HG03565 (cell line): ENCODE measurements at regions not wholly inside any gene's neighbourhood (a gene's known extent, or its start where the extent isn't known, plus 50 kb on each side); places are given as distances from the start of the nearest gene placed in this dataset.

Experiments
- ATAC-seq: cut with Tn5 transposase; IDR thresholded peaks from one replicate; pipeline ENCODE4 v1.9.1; 2021; ENCODE audit warnings: mild to moderate bottlenecking, moderate library complexity; ENCODE audit not compliant: unreplicated experiment

GRCh38 chr3:36248374-36248773, 131.9 kb upstream of the STAC start:
- no peak for ATAC-seq

GRCh38 chr3:36250191-36250590, 130.1 kb upstream of the STAC start:
- no peak for ATAC-seq

GRCh38 chr3:36257158-36257852, 123.0 kb upstream of the STAC start:
- no peak for ATAC-seq

DNA sequence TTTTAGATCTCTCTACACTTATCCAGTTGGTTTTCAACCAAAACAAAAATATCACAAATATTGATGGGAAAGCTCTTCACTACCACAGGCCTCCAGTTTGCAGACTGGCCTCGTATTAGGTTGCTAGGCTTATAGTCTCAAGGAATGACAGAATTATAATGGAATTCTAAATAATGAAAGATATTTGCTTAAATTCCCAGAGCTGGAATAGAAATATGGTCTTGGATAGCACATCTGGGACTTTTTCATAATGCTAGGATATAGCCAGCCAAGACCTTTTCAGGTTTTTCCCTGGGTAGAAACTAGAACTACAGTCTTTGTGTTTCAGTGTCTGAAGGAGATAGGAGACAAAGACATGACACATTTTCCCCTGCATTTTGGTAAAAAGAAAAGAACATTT, 121.9 kb upstream of the STAC start:
- no peak for ATAC-seq

GRCh38 chr3:36259580-36259979, 120.7 kb upstream of the STAC start:
- ATAC-seq = no peak

DNA sequence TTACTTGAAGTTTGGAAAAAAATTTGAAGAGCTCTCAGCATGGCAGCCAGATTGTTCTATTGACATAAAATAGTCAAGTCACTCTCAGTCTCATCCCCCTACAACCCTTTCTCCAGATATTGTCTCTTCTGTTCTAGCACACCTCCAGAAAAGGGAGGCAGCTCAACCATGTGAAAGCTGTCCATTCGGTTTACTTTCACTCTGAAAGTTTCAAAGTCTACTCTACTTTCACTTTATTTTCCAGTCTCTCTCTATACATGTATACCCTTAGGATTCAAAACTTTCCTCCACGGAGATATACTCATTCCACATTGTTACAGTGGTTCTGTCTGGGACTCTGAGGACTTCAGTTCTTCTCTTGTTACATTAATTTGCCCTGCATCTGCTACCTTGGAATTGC, 111.0 kb upstream of the STAC start:
- ATAC-seq = no peak

DNA sequence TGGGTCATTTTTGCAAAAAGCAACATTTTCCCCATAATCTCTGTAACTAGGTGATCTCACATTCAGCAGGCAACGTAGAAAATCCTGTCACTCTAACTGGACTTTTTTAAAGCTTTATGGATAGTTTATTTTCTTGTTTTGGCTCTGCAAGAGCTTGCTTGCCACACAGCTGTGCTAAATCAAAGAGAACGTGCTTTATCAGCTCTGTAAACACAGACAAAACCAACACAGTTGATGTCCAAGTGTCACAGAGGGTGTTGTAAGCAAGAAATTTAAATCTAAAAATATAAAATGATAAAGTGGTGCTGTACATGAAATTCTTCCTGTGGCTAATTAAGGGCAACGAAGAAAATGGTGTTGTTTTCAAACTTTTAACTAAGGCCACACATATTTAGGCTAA, 97.5 kb upstream of the STAC start:
- ATAC-seq = no peak

GRCh38 chr3:36295296-36295695, 85.0 kb upstream of the STAC start:
- no peak for ATAC-seq

DNA sequence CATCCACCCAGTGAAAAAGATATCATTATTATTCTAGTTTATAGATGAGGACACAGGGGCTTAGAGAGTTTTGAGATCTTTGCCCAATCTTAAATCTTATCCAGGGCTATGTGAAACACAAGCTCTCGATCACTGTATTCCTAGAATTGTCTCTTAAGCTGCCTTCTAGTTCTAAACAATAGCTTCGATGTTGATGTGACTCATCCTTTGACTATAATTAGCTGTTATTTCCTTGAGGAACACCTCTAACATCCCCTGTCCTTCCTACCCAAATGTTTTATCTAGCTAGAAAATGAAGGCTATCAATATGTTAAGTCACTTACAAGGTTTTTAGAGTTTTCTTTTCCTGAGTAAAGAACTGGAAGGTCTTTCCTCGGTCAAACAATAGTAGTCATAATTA, 83.1 kb upstream of the STAC start:
- no peak for ATAC-seq

GRCh38 chr3:36298188-36298587, 82.1 kb upstream of the STAC start:
- ATAC-seq = no peak

DNA sequence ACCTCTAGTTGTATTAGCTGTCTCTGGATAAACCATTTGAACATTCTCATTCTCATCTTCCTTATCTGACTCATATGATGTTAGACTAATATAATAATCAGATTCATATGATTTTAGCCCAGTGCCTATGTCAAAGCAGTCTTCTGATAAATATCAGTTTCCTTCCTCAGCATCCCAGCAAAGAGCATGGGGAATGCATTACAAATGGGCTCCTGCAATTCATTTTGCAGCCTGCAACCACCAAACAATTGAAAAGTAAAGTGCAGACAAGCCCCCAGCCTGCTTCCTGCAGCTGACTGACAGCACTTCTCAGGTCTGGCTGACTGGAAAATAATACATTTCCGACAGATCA, 78.2 kb upstream of the STAC start:
- ATAC-seq = no peak

GRCh38 chr3:36302626-36303025, 77.7 kb upstream of the STAC start:
- ATAC-seq = no peak

DNA sequence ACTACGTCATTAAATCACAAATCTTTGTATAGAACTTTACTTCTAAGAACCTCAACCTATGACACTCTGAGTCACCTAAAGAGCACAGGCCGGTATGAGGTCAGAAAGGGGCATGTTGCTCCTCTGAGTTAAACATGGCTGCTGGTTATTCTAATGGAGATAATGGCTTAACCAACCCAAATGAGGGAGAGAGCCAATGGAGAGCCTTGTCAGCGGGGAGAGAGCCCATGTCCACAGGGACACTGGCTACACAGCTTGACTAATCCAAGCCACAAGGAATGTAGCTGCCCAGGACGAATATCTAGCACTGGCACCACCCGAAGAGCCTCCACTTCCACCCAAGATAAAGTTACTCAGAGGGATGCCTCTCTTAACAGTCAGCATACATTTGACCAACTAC, 77.0 kb upstream of the STAC start:
- ATAC-seq = no peak

- ATAC-seq = no peak
Measured at GRCh38 chr3:36305929-36306520, 74.3 kb upstream of the STAC start.

- no peak for ATAC-seq
Measured at GRCh38 chr3:36309092-36309491, 71.2 kb upstream of the STAC start.

- ATAC-seq = no peak
Measured at GRCh38 chr3:36312351-36312750, 68.0 kb upstream of the STAC start.

DNA sequence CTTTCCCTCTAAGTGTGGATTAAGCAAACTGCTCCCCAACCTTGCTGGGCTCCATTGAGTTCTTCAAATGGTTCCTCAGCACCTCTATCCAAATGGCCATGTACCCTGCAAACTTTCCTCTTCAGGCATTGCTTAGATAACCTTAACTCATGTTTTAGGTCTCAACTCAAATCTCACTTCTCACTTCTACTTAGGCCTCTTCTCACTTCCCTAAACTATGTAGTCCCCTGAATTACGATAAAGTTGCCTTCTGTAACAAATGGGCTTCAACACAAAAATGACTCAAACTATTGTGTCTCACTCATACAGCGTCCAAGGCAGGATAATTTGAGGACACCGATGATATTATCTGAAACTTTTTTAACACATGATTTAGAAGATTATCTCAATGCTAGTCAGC, 62.4 kb upstream of the STAC start:
- ATAC-seq = peak; percentile 89

- no peak for ATAC-seq
Measured at GRCh38 chr3:36318621-36319200, 61.6 kb upstream of the STAC start.

DNA sequence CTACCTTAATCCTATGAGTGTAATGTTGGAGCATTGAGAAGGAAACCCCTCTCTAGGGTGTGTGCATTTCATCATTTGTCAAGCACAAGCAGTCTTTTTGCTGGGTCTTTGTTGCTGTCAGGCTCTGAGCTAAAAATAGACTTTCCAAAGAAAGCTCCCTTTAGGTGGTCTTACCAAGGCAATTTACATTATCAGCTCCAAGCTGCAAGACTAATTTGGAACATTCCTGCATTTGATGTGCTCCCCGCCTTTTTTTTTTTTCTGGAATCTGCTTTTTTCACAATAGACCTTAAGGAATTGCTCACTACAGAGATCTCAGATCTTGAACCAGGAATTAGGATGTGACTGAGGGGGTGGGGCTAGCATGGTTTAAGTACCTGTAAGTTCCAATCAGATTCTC, 60.6 kb upstream of the STAC start:
- ATAC-seq = no peak
